BLaER1 (cell line): ENCODE measurements at regions not wholly inside any gene's neighbourhood (a gene's known extent, or its start where the extent isn't known, plus 50 kb on each side); places are given as distances from the start of the nearest gene placed in this dataset.
"Not testable (repeated sequence)": the region's sequence is repeated elsewhere in the genome, so short reads cannot be mapped to it uniquely, and the experiment has no call there.

ENCODE experiments used
- H3K27ac ChIP-seq: shearing (Covaris generic); formaldehyde crosslinking; 2 replicates; pipeline ENCODE4 v1.8.1; 2022
- H3K27me3 ChIP-seq: shearing (Covaris generic); formaldehyde crosslinking; 2 replicates; pipeline ENCODE4 v1.8.1; 2022
- H3K36me3 ChIP-seq: shearing (Covaris generic); formaldehyde crosslinking; 2 replicates; pipeline ENCODE4 v1.8.1; 2022
- H3K4me1 ChIP-seq: shearing (Covaris generic); formaldehyde crosslinking; 2 replicates; pipeline ENCODE4 v1.8.1; 2022
- H3K4me2 ChIP-seq: shearing (Covaris generic); formaldehyde crosslinking; 2 replicates; pipeline ENCODE4 v1.8.1; 2022
- H3K4me3 ChIP-seq: shearing (Covaris generic); formaldehyde crosslinking; 2 replicates; pipeline ENCODE4 v1.8.1; 2022
- H3K9ac ChIP-seq: shearing (Covaris generic); formaldehyde crosslinking; 2 replicates; pipeline ENCODE4 v1.8.1; 2022
- H3K9me3 ChIP-seq: shearing (Covaris generic); formaldehyde crosslinking; 2 replicates; pipeline ENCODE4 v1.8.1; 2022
- H4K20me1 ChIP-seq: shearing (Covaris generic); formaldehyde crosslinking; 2 replicates; pipeline ENCODE4 v1.8.1; 2022
- Cebpa-rat ChIP-seq: shearing (Covaris generic); IDR thresholded peaks from 2 replicates; pipeline ENCODE4 v1.8.1; 2022

DNA sequence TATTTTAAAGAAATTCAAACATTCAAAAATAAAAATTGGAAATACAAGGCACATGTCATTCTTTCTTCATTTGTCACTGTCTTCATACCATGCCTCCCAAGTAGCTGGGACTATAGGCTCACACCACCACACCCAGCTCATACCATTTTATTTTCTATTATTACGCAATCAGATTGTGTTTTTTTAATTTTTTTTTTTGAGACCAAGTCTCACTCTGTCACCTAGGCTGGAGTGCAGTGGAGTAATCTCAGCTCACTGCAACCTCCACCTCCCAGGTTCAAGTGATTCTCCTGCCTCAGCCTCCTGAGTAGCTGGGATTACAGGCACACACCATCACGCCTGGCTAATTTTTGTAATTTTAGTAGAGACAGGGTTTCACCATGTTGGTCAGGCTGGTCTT is 526.1 kb downstream of the DTWD2 start:
- H3K4me2 ChIP-seq, H3K9me3 ChIP-seq, H3K9ac ChIP-seq, H3K27ac ChIP-seq, H3K4me3 ChIP-seq, H3K27me3 ChIP-seq, H3K4me1 ChIP-seq, H3K36me3 ChIP-seq, H4K20me1 ChIP-seq: not testable (repeated sequence)
- peak; percentile 82; the same call in 1 of the 2 replicates for TF ChIP-seq Cebpa-rat

DNA sequence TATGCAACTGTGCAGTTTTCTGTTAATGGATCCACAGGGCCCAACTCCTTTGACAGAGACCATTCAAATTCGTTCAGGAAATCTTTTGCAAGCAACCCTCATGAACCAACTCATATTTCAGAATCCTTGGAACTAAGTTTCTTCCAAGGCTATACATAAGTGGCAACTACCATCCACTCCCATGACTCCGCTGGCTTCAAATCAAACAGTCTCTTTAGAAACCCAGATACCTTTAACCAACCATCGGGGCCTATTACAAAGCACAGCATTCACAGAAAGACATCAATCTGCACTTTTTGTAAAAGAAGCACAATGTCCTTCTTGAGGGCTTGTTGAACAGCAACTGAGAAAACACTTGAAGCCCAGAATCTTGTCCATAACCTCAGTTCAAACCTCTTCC is 526.9 kb downstream of the DTWD2 start:
- H3K27me3 ChIP-seq = no peaks in the 10 kb centered on the region
- H3K4me3 ChIP-seq = no peak overlapping the region
- no peak overlapping the region for H3K9ac ChIP-seq
- no peak overlapping the region for H3K4me2 ChIP-seq
- no peaks in the 10 kb centered on the region for H4K20me1 ChIP-seq
- H3K9me3 ChIP-seq = no peaks in the 10 kb centered on the region
- no peak for TF ChIP-seq Cebpa-rat
- no peaks in the 10 kb centered on the region for H3K36me3 ChIP-seq
- H3K27ac ChIP-seq = no peak overlapping the region
- no peaks in the 10 kb centered on the region for H3K4me1 ChIP-seq

DNA sequence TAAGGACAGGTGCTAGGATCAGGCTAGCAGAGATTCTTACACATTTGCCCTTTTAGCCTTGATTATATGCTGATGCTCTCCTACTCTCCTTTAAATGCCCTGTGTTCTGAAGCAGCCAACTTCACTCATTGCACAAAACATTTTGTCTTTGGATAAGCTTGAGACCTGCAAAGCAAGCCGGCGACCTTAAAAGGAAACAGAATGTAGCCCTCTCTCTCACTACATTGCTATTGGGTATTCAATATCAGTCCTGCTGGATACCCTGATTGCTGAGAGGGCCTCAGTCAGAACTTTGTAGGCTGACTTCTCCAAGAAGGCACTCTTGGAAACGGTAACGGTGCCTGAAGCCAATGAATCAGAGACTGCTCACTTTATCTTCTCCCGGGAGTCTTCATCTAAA is 528.9 kb downstream of the DTWD2 start:
- no peak overlapping the region for H3K4me3 ChIP-seq
- no peaks in the 10 kb centered on the region for H3K4me1 ChIP-seq
- no peak for TF ChIP-seq Cebpa-rat
- no peak overlapping the region for H3K4me2 ChIP-seq
- H3K27me3 ChIP-seq = no peaks in the 10 kb centered on the region
- no peaks in the 10 kb centered on the region for H3K36me3 ChIP-seq
- no peak overlapping the region for H3K27ac ChIP-seq
- H3K9ac ChIP-seq = no peak overlapping the region
- H4K20me1 ChIP-seq = no peaks in the 10 kb centered on the region
- H3K9me3 ChIP-seq = no peaks in the 10 kb centered on the region

DNA sequence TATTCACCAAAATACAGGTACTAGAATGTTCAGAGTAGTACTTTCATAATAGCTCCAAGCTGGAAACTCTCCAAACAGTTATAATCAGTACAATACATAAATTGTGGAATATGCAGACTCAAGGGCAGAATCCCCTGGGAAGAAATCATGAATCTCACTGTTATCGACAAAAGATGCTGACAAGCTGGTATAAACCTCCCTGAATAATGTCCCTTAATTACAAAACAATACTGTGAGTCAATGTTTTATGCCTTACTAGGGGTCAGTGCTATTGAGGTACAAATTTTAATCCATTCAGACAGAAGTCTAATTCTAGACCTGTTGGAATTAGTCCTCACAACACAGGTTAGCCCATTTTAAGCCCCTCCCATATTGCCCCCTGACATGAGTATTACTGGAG is 532.3 kb downstream of the DTWD2 start:
- Histone ChIP-seq H3K4me1 (no peaks in the 10 kb centered on the region), H3K4me3 (no peak overlapping the region), H3K9me3 (no peaks in the 10 kb centered on the region), H3K4me2 (no peak overlapping the region), H3K9ac (no peak overlapping the region), H4K20me1 (no peaks in the 10 kb centered on the region), H3K27ac (no peak overlapping the region), H3K36me3 (no peaks in the 10 kb centered on the region), H3K27me3 (no peaks in the 10 kb centered on the region)
- no peak for TF ChIP-seq Cebpa-rat

DNA sequence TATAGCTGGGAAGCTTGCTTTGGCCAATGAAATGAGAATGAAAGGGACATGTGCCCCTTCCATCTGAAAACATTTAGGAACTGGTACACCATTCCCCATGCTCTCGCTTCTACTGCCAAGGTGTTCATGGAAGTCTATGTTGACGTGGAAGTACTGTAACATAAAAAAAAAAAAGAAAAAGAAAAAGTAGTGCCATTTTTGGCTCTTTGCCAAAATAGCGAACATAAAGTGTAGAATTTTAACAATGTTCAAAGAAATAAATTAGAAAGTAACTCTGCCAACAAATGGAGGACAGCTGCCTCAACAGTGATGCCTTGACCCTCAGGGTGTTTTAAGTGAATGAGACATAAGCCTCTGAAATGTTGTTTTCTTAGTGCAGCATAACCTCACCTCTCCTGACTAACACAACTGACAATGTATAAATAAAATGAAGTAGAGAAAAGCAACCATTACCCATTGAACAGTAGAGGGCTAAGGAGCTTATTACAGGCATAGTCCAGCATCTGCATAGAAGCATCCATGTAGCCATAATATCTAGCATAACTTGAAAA is 536.6 kb downstream of the DTWD2 start:
- Histone ChIP-seq H3K4me2 (no peak overlapping the region), H4K20me1 (no peaks in the 10 kb centered on the region), H3K36me3 (no peaks in the 10 kb centered on the region), H3K9ac (no peak overlapping the region), H3K27ac (no peak overlapping the region), H3K27me3 (no peaks in the 10 kb centered on the region), H3K4me3 (no peak overlapping the region), H3K9me3 (no peaks in the 10 kb centered on the region), H3K4me1 (peaks cover 2% of the 10 kb centered on the region; the same call in 1 of the 2 replicates)
- TF ChIP-seq Cebpa-rat = no peak

DNA sequence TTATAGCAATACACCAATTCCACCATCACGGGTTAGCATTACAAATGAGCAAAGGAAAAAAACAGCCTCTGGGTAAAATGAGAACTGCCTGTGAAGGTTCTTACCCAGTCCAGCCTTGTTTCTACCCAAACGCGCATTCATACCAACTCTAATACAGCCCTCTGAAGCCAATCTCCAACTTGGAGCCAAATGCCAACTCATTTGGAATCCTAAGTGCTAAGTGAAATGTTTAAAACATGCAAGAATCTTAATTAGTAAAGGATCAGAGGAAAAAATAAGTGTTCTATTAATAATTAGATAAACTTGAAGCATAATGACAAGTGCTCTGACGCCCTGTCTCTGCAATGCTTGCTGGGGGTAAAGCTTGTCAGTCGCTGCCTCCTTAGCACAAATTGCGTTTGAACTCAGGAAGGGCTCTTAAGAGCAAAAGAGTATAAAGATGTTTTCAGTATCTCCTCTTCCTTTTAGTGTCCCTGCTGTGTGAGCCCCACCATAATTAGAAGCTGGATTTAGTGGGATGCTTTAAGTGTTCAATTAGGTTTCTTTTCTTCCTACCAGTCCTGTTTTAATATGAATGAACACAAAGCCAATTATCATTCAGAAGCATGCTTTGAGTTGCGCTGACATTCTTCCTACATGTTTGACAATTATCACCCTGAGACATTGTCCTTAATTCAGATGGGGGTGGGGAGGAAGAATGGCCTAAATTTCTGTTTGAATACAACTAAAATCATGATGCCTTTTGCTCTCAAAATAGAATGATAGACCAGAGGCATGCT is 537.6 kb downstream of the DTWD2 start:
- no peaks in the 10 kb centered on the region for H3K36me3 ChIP-seq
- TF ChIP-seq Cebpa-rat = no peak
- no peak overlapping the region for H3K9ac ChIP-seq
- no peaks in the 10 kb centered on the region for H3K27me3 ChIP-seq
- no peaks in the 10 kb centered on the region for H3K9me3 ChIP-seq
- no peak overlapping the region for H3K4me2 ChIP-seq
- no peak overlapping the region for H3K4me3 ChIP-seq
- H3K27ac ChIP-seq = no peak overlapping the region
- H4K20me1 ChIP-seq = no peaks in the 10 kb centered on the region
- peaks cover 12% of the 10 kb centered on the region for H3K4me1 ChIP-seq

DNA sequence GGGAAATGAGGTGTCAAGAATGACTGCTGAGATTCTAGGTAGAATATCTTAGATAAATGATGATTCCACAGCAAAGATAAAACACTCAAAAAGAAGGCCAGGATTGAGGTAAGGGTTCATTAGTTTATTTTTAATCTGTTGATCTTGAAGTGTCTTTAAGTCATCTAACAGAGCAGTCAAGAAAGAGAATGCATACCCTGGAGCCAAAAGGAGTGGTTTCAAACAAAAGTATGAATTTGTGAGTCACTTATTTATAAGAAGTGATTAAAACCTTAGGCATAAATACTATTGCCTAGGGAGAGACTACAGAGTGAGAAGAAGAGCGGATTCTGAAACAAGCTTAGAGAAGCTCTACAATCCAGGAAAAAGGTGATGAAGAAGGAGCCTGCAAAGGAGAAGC is 541.0 kb downstream of the DTWD2 start:
- Histone ChIP-seq H3K4me1 (peaks cover 31% of the 10 kb centered on the region), H3K9ac (no peak overlapping the region), H3K27me3 (no peaks in the 10 kb centered on the region), H3K27ac (no peak overlapping the region), H3K9me3 (no peaks in the 10 kb centered on the region), H3K4me3 (no peak overlapping the region), H4K20me1 (no peaks in the 10 kb centered on the region), H3K36me3 (no peaks in the 10 kb centered on the region), H3K4me2 (no peak overlapping the region)
- no peak for TF ChIP-seq Cebpa-rat

DNA sequence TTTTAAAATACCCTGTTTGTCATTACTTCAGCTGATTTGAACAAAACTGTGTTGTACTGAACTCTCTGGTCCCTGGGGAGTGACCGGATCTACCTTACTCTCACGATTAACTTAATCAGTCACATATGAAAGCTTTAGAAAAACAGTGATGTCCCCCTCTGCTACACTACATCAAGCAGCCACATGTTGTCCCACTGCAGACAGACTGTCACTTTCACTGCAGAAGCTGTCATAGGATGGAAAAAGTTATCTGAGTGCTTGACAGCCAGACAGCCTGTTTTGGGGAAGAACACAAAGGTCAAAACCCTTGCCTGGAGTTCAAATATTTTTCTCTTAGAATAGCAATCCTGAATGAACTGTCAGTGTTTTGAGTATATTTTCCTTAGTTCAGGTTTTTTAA is 546.4 kb downstream of the DTWD2 start:
- no peaks in the 10 kb centered on the region for H3K27me3 ChIP-seq
- no peak overlapping the region for H3K27ac ChIP-seq
- H3K36me3 ChIP-seq = no peaks in the 10 kb centered on the region
- no peak overlapping the region for H3K4me3 ChIP-seq
- no peaks in the 10 kb centered on the region for H3K9me3 ChIP-seq
- H3K9ac ChIP-seq = no peak overlapping the region
- peaks cover 54% of the 10 kb centered on the region for H3K4me1 ChIP-seq
- no peak overlapping the region for H3K4me2 ChIP-seq
- H4K20me1 ChIP-seq = no peaks in the 10 kb centered on the region
- TF ChIP-seq Cebpa-rat = no peak

DNA sequence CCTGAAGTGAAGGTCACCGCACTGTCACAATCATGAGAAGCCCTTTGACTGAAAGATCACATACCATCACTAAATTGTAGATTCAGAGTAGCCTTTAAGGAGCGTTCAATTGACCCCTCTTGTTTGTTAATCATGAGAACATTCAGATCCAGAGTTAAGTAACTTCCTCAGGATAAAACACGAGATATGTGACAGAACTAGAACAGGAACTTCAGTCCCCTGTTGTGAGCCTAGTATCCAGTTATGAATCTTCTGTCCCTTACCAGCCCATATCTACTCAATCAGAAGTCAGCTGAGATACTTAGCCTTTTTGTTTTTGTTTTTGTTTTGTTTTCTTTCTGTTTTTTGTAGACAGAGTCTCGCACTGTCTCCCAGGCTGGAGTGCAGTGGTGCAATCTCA is 547.3 kb downstream of the DTWD2 start:
- Histone ChIP-seq H3K4me1 (peaks cover 44% of the 10 kb centered on the region), H3K27me3 (no peaks in the 10 kb centered on the region), H4K20me1 (no peaks in the 10 kb centered on the region), H3K4me3 (no peak overlapping the region), H3K27ac (no peak overlapping the region), H3K36me3 (no peaks in the 10 kb centered on the region), H3K9ac (no peak overlapping the region), H3K9me3 (no peaks in the 10 kb centered on the region), H3K4me2 (no peak overlapping the region)
- no peak for TF ChIP-seq Cebpa-rat

DNA sequence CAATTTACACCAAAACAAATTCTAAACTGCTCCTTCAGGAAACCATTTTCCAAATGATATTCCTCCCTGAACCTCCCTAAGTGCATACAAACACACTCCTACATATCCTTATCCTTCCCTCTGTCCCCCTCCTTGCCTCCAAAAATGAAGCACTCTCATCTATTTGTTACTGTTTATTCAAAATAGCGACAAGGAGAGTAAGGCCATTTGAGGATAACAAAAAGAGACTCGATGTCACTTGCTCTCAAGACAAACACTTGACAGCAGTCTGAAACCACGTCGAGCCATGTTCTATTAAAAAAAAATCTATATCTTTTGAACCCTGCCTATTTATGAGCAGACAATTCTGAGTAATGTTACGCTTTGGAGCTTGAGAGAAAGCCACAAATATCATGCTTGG is 547.9 kb downstream of the DTWD2 start:
- peaks cover 39% of the 10 kb centered on the region for H3K4me1 ChIP-seq
- no peak overlapping the region for H3K9ac ChIP-seq
- H3K4me2 ChIP-seq = no peak overlapping the region
- H3K4me3 ChIP-seq = no peak overlapping the region
- no peaks in the 10 kb centered on the region for H3K27me3 ChIP-seq
- H4K20me1 ChIP-seq = no peaks in the 10 kb centered on the region
- H3K27ac ChIP-seq = no peak overlapping the region
- no peaks in the 10 kb centered on the region for H3K36me3 ChIP-seq
- no peaks in the 10 kb centered on the region for H3K9me3 ChIP-seq
- TF ChIP-seq Cebpa-rat = no peak
